ENCODE measurements at regions not wholly inside any gene's neighbourhood (a gene's known extent, or its start where the extent isn't known, plus 50 kb on each side); places are given as distances from the start of the nearest gene placed in this dataset.

- ChIA-PET RAD21 (ENCODE audit: unreplicated experiment) (no interaction called here), POLR2A (no interaction called here), SMC1A (ENCODE audit: uncharacterized antibody, unreplicated experiment) (no interaction called here), CTCF (no interaction called here)
- no peaks in the 10 kb centered on the region for H3K4me1 ChIP-seq (ENCODE audit: control insufficient read depth, insufficient read depth, low read length)
- no peak overlapping the region for H2AFZ ChIP-seq (ENCODE audit: control insufficient read depth, low read depth, low read length)
- ATAC-seq, result no peak
- 46% methylated on average over 2 of the region's 2 CpGs for WGBS (ENCODE audit: insufficient coverage, insufficient replicate concordance, low lambda C conversion rate, missing lambda C conversion rate)
- no peaks in the 10 kb centered on the region; a peak in 1 of 4 replicates for H3K27me3 ChIP-seq (replicated peaks in 1 of 2; ENCODE audit: control insufficient read depth in 2 of 2, insufficient read depth in 2 of 2, low read length in 1 of 2)
- H3K36me3 ChIP-seq (ENCODE audit: control insufficient read depth in 2 of 2, insufficient read depth in 2 of 2, low read length in 1 of 2), result no peaks in the 10 kb centered on the region
- no peaks in the 10 kb centered on the region for H4K20me1 ChIP-seq (ENCODE audit: control insufficient read depth, insufficient read depth)
- no peak overlapping the region for H3K4me3 ChIP-seq
- no peak overlapping the region for H3K27ac ChIP-seq (ENCODE audit: control insufficient read depth, insufficient read depth)
- H3K79me2 ChIP-seq (ENCODE audit: control insufficient read depth, insufficient read depth, low read length), result no peaks in the 10 kb centered on the region
- no TSS peak for BruUV-seq (replicated peaks)
- H3K4me2 ChIP-seq (ENCODE audit: control insufficient read depth, insufficient read depth), result no peak overlapping the region
- intact Hi-C loops (cut with micrococcal nuclease; ENCODE audit: unreplicated experiment) (no loop called here), in situ Hi-C loops (cut with MboI) (no loop called here)
- H3K9me3 ChIP-seq (replicated peaks; ENCODE audit: control insufficient read depth, insufficient read depth, low read length), result no peaks in the 10 kb centered on the region
- FAIRE-seq, result no peak
- H3K9ac ChIP-seq (ENCODE audit: control insufficient read depth, insufficient read depth, low read length), result no peak overlapping the region
- TF ChIP-seq MXI1 (IDR thresholded peaks at IDR 0.05; ENCODE audit: low read depth, low read length), result no peak
- TF ChIP-seq TBL1XR1 (IDR thresholded peaks at IDR 0.05; ENCODE audit: low read depth, low read length), result no peak
- TF ChIP-seq MYB (IDR thresholded peaks at IDR 0.05; ENCODE audit: borderline replicate concordance, low read depth, low read length), result no peak
- TF ChIP-seq ZNF217 (IDR thresholded peaks at IDR 0.05), result no peak
- TF ChIP-seq ZBTB33 (IDR thresholded peaks at IDR 0.05), result no peak
- no peak for TF ChIP-seq IKZF2 (IDR thresholded peaks at IDR 0.05)
- TF ChIP-seq ZNF622 (IDR thresholded peaks at IDR 0.05), result no peak
- TF ChIP-seq CBX3 (IDR thresholded peaks at IDR 0.05; ENCODE audit: borderline replicate concordance, low read depth), result no peak
- no peak for TF ChIP-seq NR2C2 (IDR thresholded peaks at IDR 0.05; ENCODE audit: borderline replicate concordance, control insufficient read depth, insufficient read length, low read depth)
- TF ChIP-seq KAT2A (conservative IDR thresholded peaks at IDR 0.05; ENCODE audit: control insufficient read depth, low read depth, low read length), result no peak
- DNase-seq (ENCODE audit: low read depth, low spot score), result no peak
Observed at GRCh38 chr6:142521791-142522190, 220.0 kb downstream of the ADGRG6 start.

Measured in GM12878 (cell line).